ENCODE measurements at regions not wholly inside any gene's neighbourhood (a gene's known extent, or its start where the extent isn't known, plus 50 kb on each side); places are given as distances from the start of the nearest gene placed in this dataset.

DNA sequence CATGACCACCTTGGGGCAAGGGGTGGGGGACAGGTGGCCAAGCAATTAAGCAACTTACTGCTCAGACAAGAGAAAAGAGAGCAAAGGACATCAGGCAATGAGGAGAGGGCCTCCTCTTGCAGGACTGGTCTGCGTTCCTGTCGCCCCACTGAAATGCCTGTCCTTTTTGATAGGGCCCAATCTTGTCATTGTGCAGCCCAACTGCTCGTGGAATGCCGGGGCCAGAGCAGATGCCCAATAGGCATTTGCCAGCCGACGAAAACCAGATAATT lies 104.5 kb upstream of the SH3BP4 start:
- TF ChIP-seq, protein P1, sequence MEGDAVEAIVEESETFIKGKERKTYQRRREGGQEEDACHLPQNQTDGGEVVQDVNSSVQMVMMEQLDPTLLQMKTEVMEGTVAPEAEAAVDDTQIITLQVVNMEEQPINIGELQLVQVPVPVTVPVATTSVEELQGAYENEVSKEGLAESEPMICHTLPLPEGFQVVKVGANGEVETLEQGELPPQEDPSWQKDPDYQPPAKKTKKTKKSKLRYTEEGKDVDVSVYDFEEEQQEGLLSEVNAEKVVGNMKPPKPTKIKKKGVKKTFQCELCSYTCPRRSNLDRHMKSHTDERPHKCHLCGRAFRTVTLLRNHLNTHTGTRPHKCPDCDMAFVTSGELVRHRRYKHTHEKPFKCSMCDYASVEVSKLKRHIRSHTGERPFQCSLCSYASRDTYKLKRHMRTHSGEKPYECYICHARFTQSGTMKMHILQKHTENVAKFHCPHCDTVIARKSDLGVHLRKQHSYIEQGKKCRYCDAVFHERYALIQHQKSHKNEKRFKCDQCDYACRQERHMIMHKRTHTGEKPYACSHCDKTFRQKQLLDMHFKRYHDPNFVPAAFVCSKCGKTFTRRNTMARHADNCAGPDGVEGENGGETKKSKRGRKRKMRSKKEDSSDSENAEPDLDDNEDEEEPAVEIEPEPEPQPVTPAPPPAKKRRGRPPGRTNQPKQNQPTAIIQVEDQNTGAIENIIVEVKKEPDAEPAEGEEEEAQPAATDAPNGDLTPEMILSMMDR (IDR thresholded peaks at IDR 0.05; ENCODE audit: low read length): no peak
- no peak for TF ChIP-seq EZH2 (IDR thresholded peaks at IDR 0.05; ENCODE audit: borderline replicate concordance, low read length)

All from OCI-LY1 (cell line).